NCI-H1092 (cell line): ENCODE measurements at regions not wholly inside any gene's neighbourhood (a gene's known extent, or its start where the extent isn't known, plus 50 kb on each side); places are given as distances from the start of the nearest gene placed in this dataset.
"Not testable (repeated sequence)": the region's sequence is repeated elsewhere in the genome, so short reads cannot be mapped to it uniquely, and the experiment has no call there.

Source experiments
- DNase-seq: peaks from one replicate; lab custom pipeline; 2025; lab: John Stamatoyannopoulos, UW

DNA sequence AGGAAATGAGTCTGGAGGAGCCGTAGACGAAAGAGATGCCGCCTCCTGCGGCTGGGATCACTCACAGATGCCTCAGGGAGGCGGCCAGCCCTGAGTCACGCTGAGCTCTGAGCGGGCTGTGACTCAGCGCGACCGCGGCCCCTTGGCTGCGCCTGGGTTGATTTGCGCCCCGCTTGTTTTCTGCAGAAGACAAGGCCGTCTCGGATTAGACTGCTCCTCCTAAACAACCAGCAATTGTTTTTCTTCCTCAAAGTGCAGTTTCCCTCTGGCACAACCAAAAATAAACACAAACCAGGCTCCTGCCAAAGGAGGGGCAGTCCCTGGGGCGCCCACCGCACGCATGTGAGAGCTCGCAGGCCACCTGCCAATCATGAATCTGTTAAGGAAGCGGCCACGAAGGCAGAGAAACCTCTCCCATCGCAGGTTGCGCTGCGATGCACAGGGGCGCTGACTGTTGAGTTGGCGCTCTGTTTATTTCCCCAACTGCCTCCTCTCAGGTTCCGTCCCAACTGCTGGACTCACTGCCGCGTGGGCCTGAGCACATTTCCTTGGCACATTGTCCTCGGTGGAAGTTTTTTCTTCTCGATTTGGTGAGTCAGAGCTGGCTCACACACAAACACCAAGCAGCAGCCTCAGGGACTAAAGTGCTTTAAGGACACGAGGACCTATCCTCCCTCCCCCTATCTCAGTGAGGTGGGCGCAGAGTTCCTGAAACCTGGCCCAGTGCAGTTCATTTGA, 85.2 kb upstream of the NDUFV2 start:
- DNase-seq: no peak

DNA sequence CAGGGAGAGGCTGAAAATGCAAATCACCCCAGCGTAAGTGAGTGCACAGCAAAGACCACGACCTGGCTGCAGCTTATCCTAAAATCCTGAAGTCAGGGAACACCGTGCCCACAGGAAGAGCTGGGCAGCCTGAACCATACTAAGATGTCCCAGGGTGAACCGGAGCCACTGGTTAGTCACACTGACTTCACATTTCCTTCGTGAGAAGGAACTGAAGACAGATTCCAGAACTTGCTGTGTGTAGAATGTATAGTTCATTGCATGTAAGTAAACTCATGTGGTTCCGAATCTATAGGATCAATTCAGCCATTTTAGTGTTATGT, 84.6 kb upstream of the NDUFV2 start:
- no peak for DNase-seq

DNA sequence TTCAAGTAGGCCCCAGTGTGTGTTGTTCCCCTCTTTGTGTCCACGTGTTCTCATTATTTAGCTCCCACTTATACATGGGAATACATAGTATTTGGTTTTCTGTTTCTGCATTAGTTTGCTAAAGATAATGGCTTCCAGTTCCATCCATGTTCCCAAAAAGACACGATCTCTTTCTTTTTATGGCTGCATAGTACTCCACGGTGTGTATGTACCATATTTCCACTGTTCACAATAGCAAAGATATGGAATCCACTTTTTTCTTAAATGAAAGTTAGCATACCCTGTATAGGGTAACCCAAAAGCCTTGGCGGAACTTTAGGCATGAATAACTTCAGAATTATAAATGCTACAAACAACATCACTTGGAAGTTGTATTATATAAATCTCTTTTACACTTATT, 83.4 kb upstream of the NDUFV2 start:
- no peak for DNase-seq

DNA sequence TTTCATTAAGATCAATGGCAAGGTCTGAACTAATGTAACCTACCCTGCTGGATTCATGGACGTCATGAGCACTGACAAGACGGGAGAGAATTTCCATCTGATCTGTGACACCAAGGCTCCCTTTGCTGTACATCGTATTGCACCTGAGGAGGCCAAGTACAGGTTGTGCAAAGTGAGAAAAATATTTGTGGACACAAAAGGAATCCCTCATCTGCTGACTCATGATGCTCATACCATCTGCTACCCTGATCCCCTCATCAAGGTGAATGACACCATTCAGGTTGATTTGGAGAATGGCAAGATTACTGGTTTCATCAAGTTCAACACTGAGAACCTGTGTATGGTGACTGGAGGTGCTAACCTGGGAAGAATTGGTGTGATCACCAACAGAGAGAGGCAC, 82.3 kb upstream of the NDUFV2 start:
- DNase-seq: no peak

DNA sequence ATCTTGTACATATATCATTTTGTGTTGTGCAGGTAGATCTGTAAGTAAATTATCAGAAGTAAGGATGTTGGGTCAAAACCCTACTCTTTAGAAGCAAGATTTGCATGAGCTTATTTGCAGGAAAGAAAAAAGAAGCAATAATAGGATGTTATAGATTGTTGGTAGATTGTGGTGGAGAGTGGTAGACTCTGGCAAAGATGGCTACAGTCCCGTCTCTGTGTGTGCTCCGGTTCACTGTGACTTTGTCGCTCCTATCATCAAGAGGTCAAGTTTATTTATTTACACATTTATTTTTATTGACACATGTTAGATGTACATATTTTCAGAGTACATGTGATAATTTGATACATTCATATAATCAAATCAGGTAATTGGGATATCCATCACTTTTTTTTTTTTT, 81.0 kb upstream of the NDUFV2 start:
- DNase-seq: no peak

DNA sequence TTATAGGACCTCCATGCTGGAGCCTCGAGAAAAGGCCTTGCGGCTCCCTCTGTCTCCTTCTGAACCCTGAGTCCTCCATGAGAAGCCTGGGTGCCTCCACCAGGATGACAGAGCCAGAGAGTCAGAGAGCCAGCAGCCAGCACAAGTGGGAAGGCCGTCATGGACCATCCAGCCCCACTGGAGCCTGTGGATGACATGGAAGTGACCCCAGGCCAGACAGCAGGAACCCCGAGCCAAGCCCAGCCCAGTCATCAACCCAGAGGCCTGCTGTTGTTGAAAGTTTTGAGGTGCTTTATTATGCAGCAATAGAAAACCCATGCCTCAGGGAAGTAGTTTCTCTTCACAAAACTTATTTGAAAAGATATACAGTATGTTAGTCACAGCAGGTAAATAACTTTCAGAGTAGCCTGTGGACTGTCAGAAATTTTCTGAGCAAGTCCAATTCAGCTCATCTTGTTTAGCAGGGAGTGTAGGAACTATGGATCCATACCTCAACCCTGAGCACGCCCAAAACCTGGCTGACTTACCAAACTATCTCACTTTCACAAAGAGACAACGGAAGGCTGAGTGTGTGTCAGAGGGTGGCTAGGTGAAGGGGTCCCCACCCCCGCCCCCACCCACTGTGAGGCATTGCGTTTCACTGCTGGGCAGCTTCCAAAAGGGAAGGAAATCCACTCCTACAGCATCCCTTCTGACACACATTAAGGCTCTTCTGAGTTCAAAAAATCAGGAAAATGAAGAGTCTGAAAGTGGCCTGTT, 79.9 kb upstream of the NDUFV2 start:
- no peak for DNase-seq

DNA sequence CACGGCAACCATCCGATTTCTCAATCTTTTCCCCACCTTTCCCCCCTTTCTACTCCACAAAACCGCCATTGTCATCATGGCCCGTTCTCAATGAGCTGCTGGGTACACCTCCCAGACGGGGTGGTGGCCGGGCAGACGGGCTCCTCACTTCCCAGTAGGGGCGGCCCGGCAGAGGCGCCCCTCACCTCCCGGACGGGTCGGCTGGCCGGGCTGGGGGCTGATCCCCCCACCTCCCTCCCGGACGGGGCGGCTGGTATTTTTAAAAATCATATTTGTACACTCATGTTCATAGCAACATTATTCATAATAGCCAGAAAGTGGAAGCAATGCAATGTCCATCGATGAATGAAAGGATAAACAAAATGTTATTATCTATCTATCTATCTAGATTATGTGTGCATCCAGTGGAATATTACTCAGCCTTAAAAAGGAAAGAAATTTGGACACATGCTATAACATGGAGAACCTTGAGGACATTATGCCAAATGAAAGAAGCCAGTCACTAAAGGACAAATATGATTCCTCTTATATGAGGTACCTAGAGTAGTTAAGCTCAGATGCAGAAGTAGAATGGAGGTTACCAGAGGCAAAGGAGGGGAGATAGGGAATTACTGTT, 78.4 kb upstream of the NDUFV2 start:
- not testable (repeated sequence) for DNase-seq

DNA sequence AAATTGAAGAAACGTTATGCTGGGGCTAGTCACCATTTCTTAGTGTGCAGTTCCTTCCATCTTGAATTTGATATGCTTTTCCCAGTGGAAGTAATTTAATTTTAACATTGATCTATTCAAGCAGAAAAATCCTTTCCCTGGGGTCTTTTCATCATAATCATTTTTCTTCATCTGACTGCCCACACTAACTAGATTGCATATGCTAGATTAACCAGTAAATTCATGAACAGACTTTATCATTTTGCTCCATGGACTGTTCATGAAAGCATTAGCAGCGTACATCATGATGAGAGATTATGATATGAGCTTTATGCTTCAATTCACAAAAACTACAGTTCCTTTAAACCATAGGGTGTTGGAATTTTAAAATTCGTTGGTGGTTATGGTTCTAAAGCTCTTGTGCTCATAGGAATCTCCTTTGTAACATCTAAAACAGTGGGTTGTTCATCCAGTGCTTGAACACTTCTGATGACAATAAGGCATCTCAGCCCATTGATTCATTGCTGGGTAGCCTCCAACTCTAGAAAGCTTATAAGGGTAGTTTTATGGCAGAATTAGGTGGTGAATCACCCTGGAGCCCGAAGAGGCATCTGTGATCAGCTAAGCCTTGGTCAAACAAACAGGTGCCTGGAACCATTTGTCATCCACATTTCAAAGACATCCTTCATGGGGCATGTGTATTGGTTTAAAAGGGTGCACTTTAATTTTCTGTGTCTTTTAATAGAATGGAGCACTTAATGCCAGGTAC, 77.2 kb upstream of the NDUFV2 start:
- no peak for DNase-seq

DNA sequence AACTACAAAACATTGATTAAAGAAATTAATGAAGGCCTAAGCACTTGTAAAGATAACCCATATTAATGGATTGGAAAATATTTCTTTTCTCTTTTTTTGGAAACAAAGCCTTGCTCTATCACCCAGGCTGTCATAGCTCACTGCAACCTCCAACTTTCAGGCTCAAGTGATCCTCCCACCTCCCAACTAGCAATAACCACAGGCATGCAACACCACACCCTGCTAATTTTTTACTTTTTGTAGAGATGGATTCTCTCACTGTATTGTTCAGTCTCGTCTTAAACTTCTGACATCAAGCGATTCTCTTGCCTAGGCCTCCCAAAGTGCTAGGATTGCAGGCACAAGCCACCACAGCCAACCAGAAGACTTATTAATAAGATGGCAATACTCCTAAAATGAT, 73.4 kb upstream of the NDUFV2 start:
- DNase-seq: no peak

DNA sequence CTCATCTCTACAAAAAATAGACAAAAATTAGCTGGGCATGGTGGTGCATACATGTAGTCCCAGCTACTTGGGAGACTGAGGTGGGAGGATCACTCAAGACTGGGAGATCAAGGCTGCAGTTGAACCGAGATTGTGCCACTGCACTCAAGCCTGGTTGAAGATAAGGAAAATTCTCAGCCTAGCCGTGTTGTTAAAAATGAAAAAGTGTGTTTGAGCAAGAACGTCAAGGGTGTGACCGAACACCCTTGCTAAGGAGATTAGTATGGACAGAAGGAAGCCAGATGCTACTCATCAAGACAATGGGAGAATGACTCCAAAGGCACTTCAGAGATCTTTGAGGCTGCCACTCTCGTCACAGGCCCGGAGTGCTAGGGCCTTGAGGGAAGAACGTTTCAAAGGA, 70.0 kb upstream of the NDUFV2 start:
- DNase-seq: no peak

DNA sequence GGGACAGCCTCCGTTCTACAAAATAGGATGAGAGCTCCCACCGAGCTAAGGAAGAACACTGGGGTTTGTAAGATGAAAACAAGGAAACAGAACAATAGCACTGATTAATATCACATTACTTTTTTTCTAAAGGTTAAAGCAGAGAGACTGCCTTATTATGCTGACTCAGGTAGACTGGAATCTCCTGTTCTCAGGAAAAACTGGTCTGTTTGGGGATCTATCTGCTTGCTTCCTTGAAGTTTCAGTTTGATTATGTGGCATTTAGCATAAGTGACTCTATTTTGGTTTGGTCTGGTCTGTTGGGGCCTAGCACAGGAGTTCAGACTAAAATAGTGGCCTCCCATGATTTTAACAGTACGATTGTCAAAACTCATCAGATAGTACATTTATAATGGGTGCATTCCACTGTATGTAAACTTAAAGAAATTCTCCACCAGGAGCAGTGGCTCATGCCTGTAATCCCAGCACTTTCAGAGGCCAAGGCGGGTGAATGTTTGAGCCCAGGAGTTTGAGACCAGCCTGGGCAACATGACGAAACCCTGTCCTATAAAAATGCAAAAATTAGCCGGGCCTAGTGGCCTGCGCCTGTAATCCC, 64.1 kb upstream of the NDUFV2 start:
- DNase-seq: no peak

DNA sequence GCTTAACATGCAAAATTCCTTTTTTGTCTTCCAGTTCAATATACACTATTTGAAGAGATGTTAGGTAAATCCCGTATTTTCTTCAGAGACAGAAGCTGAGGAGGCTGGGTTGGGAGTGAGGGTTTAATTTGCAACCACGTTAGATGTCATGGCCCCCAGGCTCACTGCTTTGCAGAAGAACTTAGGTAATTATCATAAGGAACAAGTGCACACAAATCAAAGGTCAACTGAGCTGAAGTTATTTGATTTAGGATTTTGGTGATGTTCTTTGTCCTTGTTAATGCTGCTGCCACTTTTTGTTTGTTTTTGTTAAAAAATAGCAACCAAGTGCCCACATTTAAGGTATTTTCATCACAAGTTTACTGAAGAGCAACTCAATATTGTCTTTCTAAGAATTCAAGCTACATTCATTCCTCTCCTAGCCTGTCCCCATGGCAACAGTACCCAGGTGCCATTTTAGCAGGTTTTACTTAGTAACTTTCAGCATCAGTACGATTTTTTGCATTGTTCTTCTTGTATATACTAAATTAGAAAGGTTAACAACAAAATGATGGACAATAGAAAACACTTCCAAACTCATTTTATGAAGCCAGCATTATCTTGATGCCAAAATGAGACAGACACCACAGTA, 62.9 kb upstream of the NDUFV2 start:
- DNase-seq: no peak

DNA sequence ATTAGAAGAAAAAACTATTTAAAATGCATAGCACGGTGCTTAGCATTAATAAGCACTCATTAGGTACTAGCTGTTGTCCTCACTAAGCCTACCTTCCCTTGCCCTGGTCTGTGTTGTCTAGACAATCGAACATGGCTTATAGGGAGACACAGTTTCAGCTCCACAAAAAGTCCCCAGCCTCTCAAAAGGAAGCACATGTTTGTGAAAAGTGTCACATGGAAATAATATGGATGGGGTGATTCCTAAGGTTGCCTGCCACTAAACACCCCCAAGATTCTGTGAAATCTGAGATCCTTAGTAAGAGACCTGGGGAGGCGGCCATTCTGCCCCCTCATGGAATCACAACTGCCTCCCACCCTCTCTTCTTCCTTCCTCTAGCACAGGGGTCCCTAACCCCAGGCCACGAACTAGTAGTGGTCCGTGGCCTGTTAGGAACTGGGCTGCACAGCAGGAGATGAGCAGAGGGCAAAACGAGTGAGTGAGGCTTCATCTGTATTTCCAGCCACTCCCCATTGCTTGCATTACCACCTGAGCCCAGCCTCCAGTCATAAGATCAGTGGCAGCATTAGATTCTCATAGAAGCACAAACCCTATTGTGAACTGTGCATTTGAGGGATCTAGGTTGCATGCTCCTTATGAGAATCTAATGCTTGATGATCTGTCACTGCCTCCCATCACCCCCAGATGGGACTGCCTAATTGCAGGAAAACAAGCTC, 59.6 kb upstream of the NDUFV2 start:
- no peak for DNase-seq

DNA sequence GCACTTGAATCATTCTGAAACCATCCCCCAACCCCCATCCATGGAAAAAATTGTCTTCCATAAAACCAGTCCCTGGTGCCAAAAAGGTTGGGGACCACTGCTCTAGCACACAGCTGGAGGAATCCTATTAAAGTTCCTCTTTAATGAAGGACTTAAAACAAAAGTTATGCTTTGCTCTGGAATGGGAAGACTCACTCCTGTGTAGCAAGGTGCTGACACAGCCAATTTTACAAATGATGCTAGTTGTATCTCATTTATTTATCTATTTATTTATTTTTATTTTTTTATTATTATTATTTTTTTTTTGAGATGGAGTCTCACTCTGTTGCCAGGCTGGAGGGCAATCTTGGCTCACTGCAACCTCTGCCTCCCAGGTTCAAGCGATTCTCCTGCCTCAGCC, 58.9 kb upstream of the NDUFV2 start:
- DNase-seq: no peak

DNA sequence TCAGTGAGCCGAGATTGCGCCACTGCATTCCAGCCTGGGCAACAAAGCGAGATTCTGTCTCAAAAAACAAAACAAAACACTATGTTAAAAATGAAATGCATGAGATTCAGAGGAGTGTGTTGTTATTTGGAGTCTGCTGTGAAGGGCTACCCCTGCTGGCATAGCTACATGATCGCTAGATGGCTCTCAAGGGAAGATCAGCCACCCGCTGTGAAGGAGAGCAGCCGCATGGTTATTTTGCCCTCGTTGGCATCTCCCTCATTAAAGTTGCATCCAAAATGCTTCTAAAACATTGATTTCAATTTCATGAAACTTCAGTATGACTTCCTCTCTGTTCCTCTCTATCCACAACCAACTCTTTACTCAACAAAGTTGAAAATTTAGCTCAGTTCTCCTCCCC, 54.8 kb upstream of the NDUFV2 start:
- DNase-seq: no peak

DNA sequence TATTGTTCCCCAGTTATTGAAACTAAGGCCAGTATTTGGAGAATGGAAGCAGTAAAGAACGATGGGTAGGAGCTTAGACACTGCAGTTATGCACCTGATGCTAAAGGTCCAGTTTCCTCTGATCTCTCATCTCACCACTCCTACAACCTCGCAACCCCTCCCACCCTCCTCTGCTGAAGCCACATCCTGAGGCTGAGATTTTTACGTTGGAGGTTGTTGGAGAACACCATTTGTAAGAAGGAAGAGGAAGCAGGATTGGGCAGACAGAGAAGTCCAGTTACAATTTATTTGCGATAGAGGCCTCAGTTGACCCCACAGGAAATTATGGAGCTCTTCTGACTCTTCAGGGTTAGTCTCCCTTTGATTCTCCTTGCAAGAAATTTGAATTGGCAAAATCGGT, 54.3 kb upstream of the NDUFV2 start:
- DNase-seq: no peak

DNA sequence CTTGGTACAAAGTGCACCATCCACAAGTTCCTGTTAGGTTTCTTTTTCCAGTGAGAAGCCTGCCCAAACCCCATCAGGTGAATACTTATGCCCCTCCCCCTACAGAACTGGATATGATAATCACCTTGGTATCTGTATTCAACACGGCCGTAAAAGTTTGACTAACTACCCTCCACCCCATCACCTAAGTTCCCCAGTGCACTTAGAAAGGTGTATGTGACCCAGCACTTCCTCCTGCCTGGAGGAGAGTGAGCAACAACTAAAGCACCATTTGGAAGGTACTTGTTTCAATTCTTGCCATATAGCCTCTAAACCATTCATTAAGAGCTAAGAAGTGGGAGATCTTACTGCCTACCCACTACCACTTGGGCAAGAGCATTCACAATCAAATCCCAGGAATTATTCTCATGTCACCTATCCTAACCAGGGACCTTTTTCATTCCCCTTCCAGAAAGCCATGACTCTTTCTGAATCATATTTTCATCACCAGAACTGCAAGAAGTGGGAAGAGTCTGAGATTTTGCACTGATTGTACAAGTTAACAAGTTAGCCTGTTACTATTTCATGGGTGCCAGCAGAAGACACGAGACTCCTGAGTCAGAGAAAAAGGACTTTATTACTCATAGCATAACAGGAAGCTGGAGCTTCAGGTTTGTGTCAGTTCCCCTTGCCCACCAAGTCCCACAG, 53.5 kb upstream of the NDUFV2 start:
- no peak for DNase-seq

DNA sequence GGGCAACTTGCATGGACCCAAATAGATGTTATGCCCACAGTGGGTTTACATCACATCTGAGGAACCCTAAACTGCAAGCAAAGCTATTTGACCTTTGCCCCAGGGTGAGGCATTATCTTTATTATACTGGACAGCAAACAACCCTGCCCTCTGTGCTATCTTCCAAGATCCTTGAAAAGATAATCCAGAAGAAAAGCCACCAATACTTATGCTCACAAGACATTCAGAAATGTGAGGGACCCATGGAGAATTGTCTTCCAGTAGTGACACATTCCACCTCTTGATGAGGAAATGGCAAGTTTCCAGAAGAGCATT, 53.0 kb upstream of the NDUFV2 start:
- no peak for DNase-seq

DNA sequence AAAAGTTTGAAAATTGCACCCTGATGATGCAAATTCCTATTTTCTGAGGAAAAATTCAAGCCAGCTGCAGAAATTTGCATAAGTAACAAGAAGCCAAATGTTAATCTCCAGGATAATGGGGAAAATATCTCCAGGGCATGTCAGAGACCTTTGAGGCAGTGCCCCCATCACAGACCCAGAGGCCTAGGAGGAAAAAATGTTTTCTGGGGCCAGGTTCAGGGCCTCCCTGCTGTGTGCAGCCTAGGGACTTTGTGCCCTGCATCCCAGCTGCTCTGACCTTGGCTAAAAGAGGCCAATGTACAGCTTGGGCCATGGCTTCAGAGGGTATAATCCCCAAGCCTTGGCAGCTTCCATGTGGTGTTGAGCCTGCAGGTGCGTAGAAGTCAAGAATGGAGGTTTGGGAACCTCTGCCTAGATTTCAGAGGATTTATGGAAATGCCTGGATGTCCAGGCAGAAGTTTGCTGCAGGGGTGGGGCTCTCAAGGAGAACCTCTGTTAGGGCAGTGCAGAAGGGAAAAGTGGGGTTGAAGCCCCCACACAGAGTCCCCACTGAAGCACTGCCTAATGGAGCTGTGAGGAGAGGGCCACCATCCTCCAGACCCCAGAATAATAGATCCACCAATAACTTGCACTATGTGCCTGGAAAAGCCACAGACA, 51.7 kb upstream of the NDUFV2 start:
- not testable (repeated sequence) for DNase-seq
